IMR-90 (cell line): ENCODE measurements at regions not wholly inside any gene's neighbourhood (a gene's known extent, or its start where the extent isn't known, plus 50 kb on each side); places are given as distances from the start of the nearest gene placed in this dataset.

ENCODE experiments used
- ATAC-seq: fragments of 200-7000 bp; cut with Tn5 transposase; 2 replicates; pipeline ENCODE4 v1.9.1; 2020; ENCODE audit warnings: low read depth, mild to moderate bottlenecking, moderate library complexity
- BruUV-seq: library from RNA; stranded (reverse); fragments of 400-500 nt; replicated peaks from 2 replicates; lab custom pipeline; 2021; lab: Mats Ljungman, UMichigan
- CTCF ChIA-PET: fragments of 300-600 bp; formaldehyde crosslinking; extraction: SDS; loops from one replicate; lab custom pipeline; 2021; ENCODE audit warnings: antibody characterized with exemption; lab: Yijun Ruan, JAX
- POLR2A ChIA-PET: fragments of 300-600 bp; sonication (Branson Sonifier 250); formaldehyde crosslinking; loops from one replicate; lab custom pipeline; 2022; ENCODE audit warnings: antibody characterized with exemption; ENCODE audit not compliant: unreplicated experiment; lab: Charles Lee
- DNase-seq: peaks from one replicate; pipeline ENCODE4 v3.0.0; 2013
- H2AFZ ChIP-seq: replicated peaks from 2 replicates; pipeline ENCODE3; 2013; ENCODE audit warnings: low read length, mild to moderate bottlenecking; ENCODE audit not compliant: poor library complexity
- H2AK5ac ChIP-seq: 2 replicates; pipeline ENCODE4 v1.6.1; 2013; ENCODE audit warnings: low read depth, low read length, inconsistent platforms
- H2AK9ac ChIP-seq: replicated peaks from 2 replicates; pipeline ENCODE3; 2013; ENCODE audit warnings: mild to moderate bottlenecking, low read depth, low read length, moderate library complexity; ENCODE audit not compliant: poor library complexity
- H2BK120ac ChIP-seq: 2 replicates; pipeline ENCODE4 v1.6.1; 2013; ENCODE audit warnings: low read depth, low read length, inconsistent platforms
- H2BK15ac ChIP-seq: 3 replicates; pipeline ENCODE4 v1.6.1; 2013; ENCODE audit warnings: low read depth, low read length, inconsistent platforms
- H2BK20ac ChIP-seq: 2 replicates; pipeline ENCODE4 v1.6.1; 2013; ENCODE audit warnings: low read depth, mild to moderate bottlenecking, inconsistent platforms, low read length, moderate library complexity
- H2BK5ac ChIP-seq: 2 replicates; pipeline ENCODE4 v1.6.1; 2013; ENCODE audit warnings: mild to moderate bottlenecking, low read depth, low read length, inconsistent platforms; ENCODE audit not compliant: poor library complexity, severe bottlenecking
- H3K14ac ChIP-seq: replicated peaks from 2 replicates; pipeline ENCODE4 v1.6.1; 2013; ENCODE audit warnings: low read depth, low read length, inconsistent platforms
- H3K18ac ChIP-seq: 2 replicates; pipeline ENCODE4 v1.6.1; 2013; ENCODE audit warnings: low read depth, low read length, control low read depth
- H3K23ac ChIP-seq: 2 replicates; pipeline ENCODE4 v1.6.1; 2013; ENCODE audit warnings: low read depth, low read length, inconsistent platforms
- H3K27ac ChIP-seq: 2 replicates; pipeline ENCODE4 v1.5.1; 2013; ENCODE audit warnings: mild to moderate bottlenecking, control low read depth, low read length; ENCODE audit not compliant: insufficient read depth
- H3K27me3 ChIP-seq: 2 replicates; pipeline ENCODE4 v1.6.1; 2013; ENCODE audit warnings: low read length; ENCODE audit not compliant: control insufficient read depth, insufficient read depth
- H3K36me3 ChIP-seq: 2 replicates; pipeline ENCODE4 v1.6.1; 2013; ENCODE audit warnings: low read length, mixed read lengths; ENCODE audit not compliant: control insufficient read depth, insufficient read depth
- H3K4ac ChIP-seq: 2 replicates; pipeline ENCODE4 v1.6.1; 2013; ENCODE audit warnings: low read depth, low read length, inconsistent platforms
- H3K4me1 ChIP-seq: 2 replicates; pipeline ENCODE4 v1.6.1; 2013; ENCODE audit warnings: low read length, mixed read lengths; ENCODE audit not compliant: control insufficient read depth, insufficient read depth
- H3K4me2 ChIP-seq: 2 replicates; pipeline ENCODE4 v1.6.1; 2013; ENCODE audit warnings: low read depth, mild to moderate bottlenecking, control low read depth, low read length, moderate library complexity
- H3K4me3 ChIP-seq: 2 replicates; pipeline ENCODE4 v1.5.1; 2013; ENCODE audit warnings: low read depth, mild to moderate bottlenecking, control low read depth, low read length, moderate library complexity; ENCODE audit not compliant: insufficient read depth
- H3K56ac ChIP-seq: 2 replicates; pipeline ENCODE4 v1.6.1; 2013; ENCODE audit warnings: low read length, inconsistent platforms; ENCODE audit not compliant: insufficient read depth; ENCODE audit errors: extremely low read depth
- H3K79me1 ChIP-seq, 2 experiments: 2 replicates each; pipeline ENCODE4 v1.6.1; 2013; ENCODE audit warnings: low read length in 2 of 2, inconsistent platforms in 1 of 2, low read depth in 1 of 2
- H3K9ac ChIP-seq: 2 replicates; pipeline ENCODE4 v1.6.1; 2013; ENCODE audit warnings: low read depth, low read length, control low read depth
- H3K9me1 ChIP-seq: 2 replicates; pipeline ENCODE4 v1.6.1; 2013; ENCODE audit warnings: low read length, inconsistent platforms; ENCODE audit not compliant: insufficient read depth
- H3K9me3 ChIP-seq: 2 replicates; pipeline ENCODE4 v1.6.1; 2013; ENCODE audit warnings: low read length; ENCODE audit not compliant: control insufficient read depth, insufficient read depth
- H4K20me1 ChIP-seq: 2 replicates; pipeline ENCODE4 v1.6.1; 2013; ENCODE audit warnings: low read length, inconsistent platforms; ENCODE audit not compliant: insufficient read depth
- H4K5ac ChIP-seq: 2 replicates; pipeline ENCODE4 v1.6.1; 2013; ENCODE audit warnings: mild to moderate bottlenecking, low read depth, low read length, control low read depth
- H4K8ac ChIP-seq, 2 experiments: 2 replicates each; pipeline ENCODE4 v1.6.1; 2013; ENCODE audit warnings: low read depth in 2 of 2, low read length in 2 of 2, control low read depth in 1 of 2, inconsistent platforms in 1 of 2
- H4K91ac ChIP-seq: 2 replicates; pipeline ENCODE4 v1.6.1; 2013; ENCODE audit warnings: low read depth, low read length, inconsistent platforms; ENCODE audit not compliant: insufficient read depth
- CTCF ChIP-seq: conservative IDR thresholded peaks from 2 replicates; pipeline ENCODE4 v1.5.1; 2012; ENCODE audit warnings: mild to moderate bottlenecking, low read depth, low read length, improper control_type of control experiment
- MAZ ChIP-seq: IDR thresholded peaks from 2 replicates; pipeline ENCODE4 v1.6.1; 2012; ENCODE audit warnings: low read depth, mild to moderate bottlenecking, low read length, improper control_type of control experiment, moderate library complexity, borderline replicate concordance
- POLR2A ChIP-seq: IDR thresholded peaks from 2 replicates; pipeline ENCODE4 v1.6.1; 2012; ENCODE audit warnings: mild to moderate bottlenecking, low read depth, low read length
- SMC3 ChIP-seq: fragments of 150-350 bp; IDR thresholded peaks from 2 replicates; pipeline ENCODE4 v1.6.1; 2016; ENCODE audit warnings: low read depth, mild to moderate bottlenecking, antibody characterized with exemption, low read length, moderate library complexity
- WGBS, 2 experiments: methylation state at CpG; one replicate each; pipeline versions ENCODE4 v1.1.5 to v1.1.7; 2013; ENCODE audit warnings: missing lambda C conversion rate in 2 of 2; ENCODE audit not compliant: insufficient read length in 1 of 2; ENCODE audit errors: extremely low coverage in 2 of 2; 5-methylcytosine and 5-hydroxymethylcytosine counted together
- dilution Hi-C: fragments of 300-500 bp; cut with HindIII; formaldehyde crosslinking; loops from one replicate; pipeline ENCODE4 v1.14.3; 2018; ENCODE audit warnings: low sequenced_read_pairs; ENCODE audit not compliant: unreplicated experiment
- in situ Hi-C: fragments of 300-500 bp; cut with MboI; formaldehyde crosslinking; loops from 3 replicates; pipeline ENCODE4 v1.14.3; 2019; ENCODE audit warnings: low sequenced_read_pairs, inconsistent platforms, mixed read lengths
- intact Hi-C: fragments of 100-400 bp; cut with micrococcal nuclease; formaldehyde crosslinking; loops from 2 replicates; pipeline ENCODE4 v1.10.0; 2022
- TF ChIP-seq, protein P1 (sequence below): fragments of 150-350 bp; IDR thresholded peaks from 2 replicates; pipeline ENCODE4 v1.6.1; 2016; ENCODE audit warnings: low read depth, mild to moderate bottlenecking, low read length, moderate library complexity, borderline replicate concordance

GRCh38 chr4:170854097-170854496 is 764.3 kb upstream of the AADAT start:
- in situ Hi-C loops, result no loop called here
- no peak overlapping the region for H4K5ac ChIP-seq

More at GRCh38 chr4:170854097-170854496, 764.3 kb upstream of the AADAT start:
- Histone ChIP-seq H2AK9ac (no peak overlapping the region), H4K91ac (no peak overlapping the region), H2BK5ac (no peak overlapping the region), H2BK20ac (no peak overlapping the region), H3K18ac (no peak overlapping the region), H3K9me1 (no peaks in the 10 kb centered on the region), H3K27me3 (no peaks in the 10 kb centered on the region), H3K14ac (no peak overlapping the region), H3K23ac (no peak overlapping the region), H3K4me3 (no peak overlapping the region), H3K4ac (no peak overlapping the region), H2BK15ac (no peak overlapping the region), H3K4me2 (no peak overlapping the region), H3K9me3 (peaks cover 8% of the 10 kb centered on the region), H3K79me1 (no peaks in the 10 kb centered on the region), H3K4me1 (no peaks in the 10 kb centered on the region), H3K27ac (no peak overlapping the region), H3K56ac (no peak overlapping the region), H3K36me3 (no peaks in the 10 kb centered on the region), H2BK120ac (no peak overlapping the region), H3K9ac (no peak overlapping the region), H2AFZ (no peak overlapping the region), H4K20me1 (no peaks in the 10 kb centered on the region), H4K8ac (no peak overlapping the region), H2AK5ac (no peak overlapping the region)
- ChIA-PET CTCF (no interaction called here), POLR2A (no interaction called here)
- WGBS, 2 experiments, result no CpG with 5 or more reads among the region's 1 CpG
- intact Hi-C loops (no loop called here), dilution Hi-C loops (no loop called here)
- ATAC-seq (no peak), DNase-seq (no peak)
- no TSS peak for BruUV-seq
- no peak for TF ChIP-seq SMC3
- no peak for TF ChIP-seq MAZ
- TF ChIP-seq, protein P1, sequence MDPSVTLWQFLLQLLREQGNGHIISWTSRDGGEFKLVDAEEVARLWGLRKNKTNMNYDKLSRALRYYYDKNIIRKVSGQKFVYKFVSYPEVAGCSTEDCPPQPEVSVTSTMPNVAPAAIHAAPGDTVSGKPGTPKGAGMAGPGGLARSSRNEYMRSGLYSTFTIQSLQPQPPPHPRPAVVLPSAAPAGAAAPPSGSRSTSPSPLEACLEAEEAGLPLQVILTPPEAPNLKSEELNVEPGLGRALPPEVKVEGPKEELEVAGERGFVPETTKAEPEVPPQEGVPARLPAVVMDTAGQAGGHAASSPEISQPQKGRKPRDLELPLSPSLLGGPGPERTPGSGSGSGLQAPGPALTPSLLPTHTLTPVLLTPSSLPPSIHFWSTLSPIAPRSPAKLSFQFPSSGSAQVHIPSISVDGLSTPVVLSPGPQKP, result no peak
- TF ChIP-seq CTCF, result no peak
- TF ChIP-seq POLR2A, result no peak
